ENCODE measurements at regions not wholly inside any gene's neighbourhood (a gene's known extent, or its start where the extent isn't known, plus 50 kb on each side); places are given as distances from the start of the nearest gene placed in this dataset.

GRCh38 chr7:42548816-42549611 lies 312.0 kb upstream of the GLI3 start:
- TF ChIP-seq CTCF (IDR thresholded peaks at IDR 0.05) (no peak), POLR2A (IDR thresholded peaks at IDR 0.05) (no peak)
